Lower leg skin (tissue), 3 donors: ENCODE measurements at regions not wholly inside any gene's neighbourhood (a gene's known extent, or its start where the extent isn't known, plus 50 kb on each side); places are given as distances from the start of the nearest gene placed in this dataset.

Experiments used
- POLR2A ChIP-seq, 2 donors: fragments of 450-650 bp; IDR thresholded peaks; one replicate each; pipeline ENCODE4 v1.6.1; 2016 to 2017; ENCODE audit warnings: antibody characterized with exemption in 2 of 2, mild to moderate bottlenecking in 1 of 2, moderate library complexity in 1 of 2
- TF ChIP-seq, protein P1 (sequence below), 3 donors: fragments of 450-650 bp; IDR thresholded peaks; one replicate each; pipeline ENCODE4 v1.5.1; 2016; ENCODE audit warnings: antibody characterized with exemption in 3 of 3, mild to moderate bottlenecking in 3 of 3, moderate library complexity in 2 of 3

DNA sequence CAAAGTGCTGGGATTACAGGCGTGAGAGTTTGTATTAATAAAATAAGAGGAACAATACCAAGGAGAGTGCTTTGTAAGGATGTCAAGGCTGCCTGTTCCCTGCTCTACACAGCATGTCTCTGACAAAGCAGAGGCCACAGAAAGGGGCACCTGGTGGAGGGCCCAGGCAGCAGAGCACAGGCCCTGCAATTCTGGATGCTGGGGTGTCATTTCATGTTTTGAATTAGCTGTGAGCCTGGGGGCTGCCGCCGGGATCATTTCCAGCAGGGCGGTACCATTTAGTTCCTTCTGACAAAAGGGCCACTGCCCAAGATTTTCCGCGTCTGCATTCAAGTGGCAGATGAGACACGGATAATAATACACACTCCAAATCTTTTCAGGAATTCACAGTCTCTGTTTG lies 396.9 kb downstream of the GADD45G start:
- TF ChIP-seq POLR2A (IDR thresholded peaks at IDR 0.05): no peak
- TF ChIP-seq, protein P1, sequence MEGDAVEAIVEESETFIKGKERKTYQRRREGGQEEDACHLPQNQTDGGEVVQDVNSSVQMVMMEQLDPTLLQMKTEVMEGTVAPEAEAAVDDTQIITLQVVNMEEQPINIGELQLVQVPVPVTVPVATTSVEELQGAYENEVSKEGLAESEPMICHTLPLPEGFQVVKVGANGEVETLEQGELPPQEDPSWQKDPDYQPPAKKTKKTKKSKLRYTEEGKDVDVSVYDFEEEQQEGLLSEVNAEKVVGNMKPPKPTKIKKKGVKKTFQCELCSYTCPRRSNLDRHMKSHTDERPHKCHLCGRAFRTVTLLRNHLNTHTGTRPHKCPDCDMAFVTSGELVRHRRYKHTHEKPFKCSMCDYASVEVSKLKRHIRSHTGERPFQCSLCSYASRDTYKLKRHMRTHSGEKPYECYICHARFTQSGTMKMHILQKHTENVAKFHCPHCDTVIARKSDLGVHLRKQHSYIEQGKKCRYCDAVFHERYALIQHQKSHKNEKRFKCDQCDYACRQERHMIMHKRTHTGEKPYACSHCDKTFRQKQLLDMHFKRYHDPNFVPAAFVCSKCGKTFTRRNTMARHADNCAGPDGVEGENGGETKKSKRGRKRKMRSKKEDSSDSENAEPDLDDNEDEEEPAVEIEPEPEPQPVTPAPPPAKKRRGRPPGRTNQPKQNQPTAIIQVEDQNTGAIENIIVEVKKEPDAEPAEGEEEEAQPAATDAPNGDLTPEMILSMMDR (IDR thresholded peaks at IDR 0.05): no peak
